Spleen (tissue), 11 donors: ENCODE measurements at regions not wholly inside any gene's neighbourhood (a gene's known extent, or its start where the extent isn't known, plus 50 kb on each side); places are given as distances from the start of the nearest gene placed in this dataset.

Experiments
- DNase-seq: peaks from one replicate; pipeline ENCODE4 v3.0.0-alpha.2; 2020
- H3K27ac ChIP-seq, 8 donors: fragments of 200-600 bp; sonication (generic) in 7 of 8; 1 replicate in 4 of 8; 2 replicates in 4 of 8; pipeline versions ENCODE4 v1.5.0 to v1.8.0; 2016 to 2021; ENCODE audit warnings: inconsistent platforms in 4 of 8, mild to moderate bottlenecking in 4 of 8, moderate library complexity in 1 of 8
- H3K27me3 ChIP-seq, 7 donors: fragments of 200-600 bp; sonication (generic) in 6 of 7; replicated peaks in 1 of 7; 1 replicate in 4 of 7; 2 replicates in 3 of 7; pipeline versions ENCODE4 v1.5.0 to v1.8.0; 2016 to 2021; ENCODE audit warnings: inconsistent platforms in 3 of 7, mild to moderate bottlenecking in 1 of 7
- H3K36me3 ChIP-seq, 6 donors: fragments of 200-600 bp; sonication (generic) in 5 of 6; 1 replicate in 4 of 6; 2 replicates in 2 of 6; pipeline versions ENCODE4 v1.5.0 to v1.8.0; 2016 to 2021; ENCODE audit warnings: inconsistent platforms in 2 of 6
- H3K4me1 ChIP-seq, 6 donors: fragments of 200-600 bp; sonication (generic) in 5 of 6; 1 replicate in 3 of 6; 2 replicates in 3 of 6; pipeline versions ENCODE4 v1.5.0 to v1.8.0; 2016 to 2021; ENCODE audit warnings: inconsistent platforms in 3 of 6
- H3K4me3 ChIP-seq, 8 donors: fragments of 200-600 bp; sonication (generic) in 7 of 8; 1 replicate in 4 of 8; 2 replicates in 4 of 8; pipeline versions ENCODE4 v1.5.0 to v1.8.0; 2016 to 2021; ENCODE audit warnings: inconsistent platforms in 4 of 8, mild to moderate bottlenecking in 4 of 8, moderate library complexity in 2 of 8
- H3K9me3 ChIP-seq, 8 donors: fragments of 200-600 bp; sonication (generic) in 7 of 8; 1 replicate in 4 of 8; 2 replicates in 4 of 8; pipeline versions ENCODE4 v1.5.0 to v1.8.0; 2016 to 2021; ENCODE audit warnings: inconsistent platforms in 4 of 8
- CTCF ChIP-seq, 11 experiments: fragments of 200-600 bp in 7 of 11; fragments of 450-650 bp in 4 of 11; sonication (generic) in 4 of 11; IDR thresholded peaks in 8 of 11; conservative IDR thresholded peaks in 3 of 11; 1 replicate in 7 of 11; 2 replicates in 4 of 11; pipeline versions ENCODE4 v1.4.0 to v1.8.0; 2016 to 2021; ENCODE audit warnings: antibody characterized with exemption in 11 of 11, inconsistent platforms in 4 of 11, mild to moderate bottlenecking in 1 of 11
- POLR2A ChIP-seq, 3 donors: fragments of 450-650 bp; IDR thresholded peaks; one replicate each; pipeline ENCODE4 v1.5.1; 2017; ENCODE audit warnings: antibody characterized with exemption in 3 of 3, mild to moderate bottlenecking in 1 of 3
- POLR2AphosphoS5 ChIP-seq, 3 donors: sonication (generic); formaldehyde crosslinking; IDR thresholded peaks; one replicate each; pipeline ENCODE4 v1.5.1; 2017; ENCODE audit warnings: antibody characterized with exemption in 3 of 3
- WGBS, 5 donors: extraction: QIAGEN DNeasy Blood & Tissue Kit in 3 of 5; methylation state at CpG; one replicate each; pipeline versions ENCODE4 v1.1.5 to v1.1.7; 2013 to 2018; 5-methylcytosine and 5-hydroxymethylcytosine counted together
- intact Hi-C: fragments of 100-400 bp; cut with DNase I; formaldehyde crosslinking; loops from one replicate; pipeline ENCODE4 v1.15.0; 2023; ENCODE audit warnings: low total_unique reads
- donor health status: healthy with polysubstance abuse.
- donor health status: DM: no; HTN: no; CAD: no; lungs with moderate emphysema.
- donor health status: DM: no; HTN: no; CAD: no.
- donor health status: Bipolar disorder and iron deficiency.
- donor health status: healthy.
- donor health status: DM: no; HTN: no; CAD: no.
- donor health status: DM: yes; HTN: yes; CAD: no.

- H3K27me3 ChIP-seq = no peaks in the 10 kb centered on the region
- no peak for DNase-seq
- WGBS, 5 donors = 69 to 78% (median 74%) methylated on average over 4 of the region's 4 CpGs
- H3K27ac ChIP-seq = no peak overlapping the region
- intact Hi-C loops = no loop called here
- TF ChIP-seq POLR2A (IDR thresholded peaks at IDR 0.05) (no peak), POLR2AphosphoS5 (IDR thresholded peaks at IDR 0.05) (no peak), CTCF (IDR thresholded peaks at IDR 0.05 in 8 of 11, conservative IDR thresholded peaks at IDR 0.05 in 3 of 11) (no peak)
- no peaks in the 10 kb centered on the region for H3K4me1 ChIP-seq
- H3K36me3 ChIP-seq = no peaks in the 10 kb centered on the region
- peaks cover 0 to 3% (median 0%) of the 10 kb centered on the region in 8 donors for H3K9me3 ChIP-seq
- H3K4me3 ChIP-seq = no peak overlapping the region
Measured at GRCh38 chr13:64993514-64994164, 2236.5 kb downstream of the PCDH9 start.

DNA sequence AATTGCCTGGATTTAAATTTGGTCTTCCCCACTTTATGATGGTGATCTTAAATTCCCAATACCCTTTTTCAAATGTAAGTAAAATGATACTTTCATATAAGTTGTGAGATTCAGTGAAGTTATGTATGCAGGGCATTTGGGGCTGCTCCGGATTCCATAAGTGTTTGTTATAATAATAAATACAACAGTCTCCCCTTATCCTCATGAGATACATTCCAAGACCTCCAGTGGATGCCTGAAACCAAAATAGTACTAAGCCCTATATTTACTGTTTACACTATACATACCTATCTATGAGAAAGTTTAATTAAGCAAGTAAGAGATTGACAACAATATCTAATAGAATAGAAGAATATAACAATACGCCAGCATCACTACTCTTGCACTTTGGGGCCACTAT, 2237.8 kb downstream of the PCDH9 start:
- H3K4me1 ChIP-seq = no peaks in the 10 kb centered on the region
- TF ChIP-seq POLR2AphosphoS5 (IDR thresholded peaks at IDR 0.05) (no peak), CTCF (IDR thresholded peaks at IDR 0.05 in 8 of 11, conservative IDR thresholded peaks at IDR 0.05 in 3 of 11) (no peak), POLR2A (IDR thresholded peaks at IDR 0.05) (no peak)
- no peak for DNase-seq
- intact Hi-C loops = no loop called here
- H3K36me3 ChIP-seq = no peaks in the 10 kb centered on the region
- no peak overlapping the region for H3K4me3 ChIP-seq
- no peak overlapping the region for H3K27ac ChIP-seq
- 46 to 75% (median 60%) methylated on average over 2 of the region's 2 CpGs for whole genome bisulfite sequencing, 5 donors
- no peaks in the 10 kb centered on the region for H3K27me3 ChIP-seq
- H3K9me3 ChIP-seq = peaks cover 0 to 3% (median 0%) of the 10 kb centered on the region in 8 donors

- TF ChIP-seq POLR2A (IDR thresholded peaks at IDR 0.05) = no peak
- TF ChIP-seq CTCF (IDR thresholded peaks at IDR 0.05 in 8 of 11, conservative IDR thresholded peaks at IDR 0.05 in 3 of 11) = no peak
- TF ChIP-seq POLR2AphosphoS5 (IDR thresholded peaks at IDR 0.05) = no peak
- Histone ChIP-seq H3K4me1 (no peaks in the 10 kb centered on the region), H3K27ac (no peak overlapping the region), H3K36me3 (no peaks in the 10 kb centered on the region), H3K4me3 (no peak overlapping the region), H3K9me3 (peaks cover 0 to 32% (median 18%) of the 10 kb centered on the region in 8 donors), H3K27me3 (no peaks in the 10 kb centered on the region)
- no peak for DNase-seq
- WGBS, 5 donors = 50 to 67% (median 53%) methylated on average over 5 of the region's 5 CpGs
- intact Hi-C loops = no loop called here
Measured at GRCh38 chr13:64985075-64985474, 2245.1 kb downstream of the PCDH9 start.

GRCh38 chr13:64962404-64962803, 2267.7 kb downstream of the PCDH9 start:
- H3K4me3 ChIP-seq = no peak overlapping the region
- H3K9me3 ChIP-seq = peaks cover 0 to 40% (median 11%) of the 10 kb centered on the region in 8 donors
- no peak for TF ChIP-seq CTCF (IDR thresholded peaks at IDR 0.05 in 8 of 11, conservative IDR thresholded peaks at IDR 0.05 in 3 of 11)
- no peak for TF ChIP-seq POLR2AphosphoS5 (IDR thresholded peaks at IDR 0.05)
- TF ChIP-seq POLR2A (IDR thresholded peaks at IDR 0.05) = no peak
- no peaks in the 10 kb centered on the region for H3K27me3 ChIP-seq
- no peaks in the 10 kb centered on the region for H3K36me3 ChIP-seq
- WGBS, 5 donors = 58 to 82% (median 73%) methylated on average over 1 of the region's 1 CpG; no CpG with 5 or more reads in 1 of the 5 donors
- no peak overlapping the region for H3K27ac ChIP-seq
- DNase-seq = no peak
- no peaks in the 10 kb centered on the region for H3K4me1 ChIP-seq
- intact Hi-C loops = no loop called here
